ENCODE measurements at regions not wholly inside any gene's neighbourhood (a gene's known extent, or its start where the extent isn't known, plus 50 kb on each side); places are given as distances from the start of the nearest gene placed in this dataset.

GRCh38 chr15:70423267-70423666 lies 325.6 kb upstream of the TLE3 start (continued):
- TF ChIP-seq CBX5 (IDR thresholded peaks at IDR 0.05; ENCODE audit: low read depth, low read length): no peak
- no peak for TF ChIP-seq SP4 (IDR thresholded peaks at IDR 0.05; ENCODE audit: low read length)

Data from H1 (cell line).